ENCODE measurements at regions not wholly inside any gene's neighbourhood (a gene's known extent, or its start where the extent isn't known, plus 50 kb on each side); places are given as distances from the start of the nearest gene placed in this dataset.
A peak's percentile ranks its signal among the peaks of the same experiment; 100 is the strongest.
"Not testable (repeated sequence)": the region's sequence is repeated elsewhere in the genome, so short reads cannot be mapped to it uniquely, and the experiment has no call there.

GRCh38 chr3:8001307-8001706 is 500.3 kb upstream of the LMCD1 start:
- DNase-seq (ENCODE audit: low read depth, low spot score) = no peak

- DNase-seq (ENCODE audit: low read depth, low spot score) = no peak
These were observed 499.9 kb upstream of the LMCD1 start for GRCh38 chr3:8001712-8002111.

GRCh38 chr3:8011902-8012301 is 489.7 kb upstream of the LMCD1 start:
- no peak for DNase-seq (ENCODE audit: low read depth, low spot score)

GRCh38 chr3:8020047-8020841 is 481.4 kb upstream of the LMCD1 start:
- DNase-seq (ENCODE audit: low read depth, low spot score) = no peak

GRCh38 chr3:8027954-8028353 is 473.7 kb upstream of the LMCD1 start:
- DNase-seq (ENCODE audit: low read depth, low spot score) = no peak

- no peak for DNase-seq (ENCODE audit: low read depth, low spot score)
These were observed 451.3 kb upstream of the LMCD1 start for GRCh38 chr3:8050283-8050682.

GRCh38 chr3:8052659-8053058 is 449.0 kb upstream of the LMCD1 start:
- no peak for DNase-seq (ENCODE audit: low read depth, low spot score)

GRCh38 chr3:8068135-8068534 is 433.5 kb upstream of the LMCD1 start:
- DNase-seq (ENCODE audit: low read depth, low spot score) = not testable (repeated sequence)

GRCh38 chr3:8069471-8069870 is 432.2 kb upstream of the LMCD1 start:
- no peak for DNase-seq (ENCODE audit: low read depth, low spot score)

- no peak for DNase-seq (ENCODE audit: low read depth, low spot score)
These were observed 431.6 kb upstream of the LMCD1 start for GRCh38 chr3:8070011-8070410.

- not testable (repeated sequence) for DNase-seq (ENCODE audit: low read depth, low spot score)
These were observed 426.9 kb upstream of the LMCD1 start for GRCh38 chr3:8074740-8075139.

GRCh38 chr3:8077126-8077525 is 424.5 kb upstream of the LMCD1 start:
- DNase-seq (ENCODE audit: low read depth, low spot score) = no peak

GRCh38 chr3:8080464-8080863 is 421.2 kb upstream of the LMCD1 start:
- DNase-seq (ENCODE audit: low read depth, low spot score) = no peak

- no peak for DNase-seq (ENCODE audit: low read depth, low spot score)
These were observed 416.1 kb upstream of the LMCD1 start for GRCh38 chr3:8085498-8085897.

- DNase-seq (ENCODE audit: low read depth, low spot score) = no peak
These were observed 413.7 kb upstream of the LMCD1 start for GRCh38 chr3:8087951-8088350.

GRCh38 chr3:8094415-8094814 is 407.2 kb upstream of the LMCD1 start:
- DNase-seq (ENCODE audit: low read depth, low spot score) = no peak

- no peak for DNase-seq (ENCODE audit: low read depth, low spot score)
These were observed 405.9 kb upstream of the LMCD1 start for GRCh38 chr3:8095724-8096123.

GRCh38 chr3:8097690-8098089 is 403.9 kb upstream of the LMCD1 start:
- DNase-seq (ENCODE audit: low read depth, low spot score) = no peak

- DNase-seq (ENCODE audit: low read depth, low spot score) = no peak
These were observed 397.7 kb upstream of the LMCD1 start for GRCh38 chr3:8103954-8104353.

- no peak for DNase-seq (ENCODE audit: low read depth, low spot score)
These were observed 394.7 kb upstream of the LMCD1 start for GRCh38 chr3:8106921-8107320.

- DNase-seq (ENCODE audit: low read depth, low spot score) = peak; percentile 10
These were observed 390.4 kb upstream of the LMCD1 start for GRCh38 chr3:8110966-8111798.

- DNase-seq (ENCODE audit: low read depth, low spot score) = no peak
These were observed 389.0 kb upstream of the LMCD1 start for GRCh38 chr3:8112587-8112986.

GRCh38 chr3:8113626-8114025 is 388.0 kb upstream of the LMCD1 start:
- DNase-seq (ENCODE audit: low read depth, low spot score) = no peak

Data from smooth muscle cell of the brain vasculature (primary cell).